H1 (cell line): ENCODE measurements at regions not wholly inside any gene's neighbourhood (a gene's known extent, or its start where the extent isn't known, plus 50 kb on each side); places are given as distances from the start of the nearest gene placed in this dataset.

Experiments
- CTCF ChIA-PET: fragments of 300-600 bp; sonication (Branson Sonifier 250); formaldehyde crosslinking; loops from one replicate; lab custom pipeline; 2021; ENCODE audit not compliant: partially characterized antibody; lab: Charles Lee
- POLR2A ChIA-PET: fragments of 300-600 bp; sonication (Branson Sonifier 250); formaldehyde crosslinking; loops from one replicate; lab custom pipeline; 2021; ENCODE audit warnings: inconsistent platforms; ENCODE audit not compliant: partially characterized antibody; lab: Charles Lee
- DNase-seq, 2 experiments: peaks; one replicate each; pipeline versions ENCODE4 v3.0.0 to v3.0.0-alpha.2; 2010 to 2022; ENCODE audit warnings: low spot score in 2 of 2, low read depth in 1 of 2, mixed read lengths in 1 of 2
- FAIRE-seq: peaks from 2 replicates; lab custom pipeline; 2011; peaks lifted over from hg19 to GRCh38; lab: Jason Lieb, UNC
- H2AFZ ChIP-seq: 2 replicates; pipeline ENCODE4 v1.8.1; 2012; ENCODE audit warnings: low read length, inconsistent platforms
- H2AK5ac ChIP-seq: 2 replicates; pipeline ENCODE4 v1.6.1; 2013; ENCODE audit warnings: low read depth, low read length
- H2BK120ac ChIP-seq: replicated peaks from 2 replicates; pipeline ENCODE3; 2013; ENCODE audit warnings: low read depth, low read length, inconsistent platforms
- H2BK12ac ChIP-seq: 2 replicates; pipeline ENCODE4 v1.6.1; 2013; ENCODE audit warnings: low read depth, low read length
- H2BK15ac ChIP-seq: 2 replicates; pipeline ENCODE4 v1.6.1; 2013; ENCODE audit warnings: low read length
- H2BK20ac ChIP-seq: 2 replicates; pipeline ENCODE4 v1.6.1; 2013; ENCODE audit warnings: low read length
- H2BK5ac ChIP-seq: 2 replicates; pipeline ENCODE4 v1.6.1; 2013; ENCODE audit warnings: low read depth, low read length
- H3K14ac ChIP-seq: 2 replicates; pipeline ENCODE4 v1.6.1; 2013; ENCODE audit warnings: inconsistent platforms; ENCODE audit not compliant: insufficient read length
- H3K18ac ChIP-seq: 2 replicates; pipeline ENCODE4 v1.6.1; 2013; ENCODE audit warnings: low read length; ENCODE audit errors: extremely low read depth
- H3K23ac ChIP-seq: 2 replicates; pipeline ENCODE4 v1.6.1; 2013; ENCODE audit warnings: inconsistent platforms; ENCODE audit not compliant: insufficient read length
- H3K23me2 ChIP-seq: 2 replicates; pipeline ENCODE4 v1.6.1; 2013; ENCODE audit warnings: low read depth, low read length
- H3K27ac ChIP-seq: 2 replicates; pipeline ENCODE4 v1.6.1; 2011; ENCODE audit warnings: low read depth, low read length, inconsistent platforms
- H3K27me3 ChIP-seq, 4 experiments: replicated peaks in 1 of 4; 1 replicate in 1 of 4; 2 replicates in 3 of 4; pipeline versions ENCODE4 v1.6.1 to v1.8.1; 2011 to 2013; ENCODE audit warnings: low read length in 3 of 4, mild to moderate bottlenecking in 3 of 4, inconsistent platforms in 2 of 4, mixed read lengths in 2 of 4, moderate library complexity in 1 of 4; ENCODE audit not compliant: control insufficient read depth in 3 of 4, insufficient read depth in 3 of 4; ENCODE audit errors: extremely low read depth in 1 of 4
- H3K36me3 ChIP-seq, 4 experiments: 2 replicates each; pipeline versions ENCODE4 v1.6.1 to v1.8.1; 2011 to 2013; ENCODE audit warnings: mild to moderate bottlenecking in 4 of 4, low read length in 3 of 4, moderate library complexity in 2 of 4, control low read depth in 1 of 4, inconsistent platforms in 1 of 4; ENCODE audit not compliant: insufficient read depth in 4 of 4, control insufficient read depth in 2 of 4
- H3K4ac ChIP-seq: replicated peaks from 2 replicates; pipeline ENCODE3; 2013; ENCODE audit warnings: low read length, low read depth, mixed read lengths, inconsistent platforms; ENCODE audit not compliant: insufficient read length
- H3K4me1 ChIP-seq, 4 experiments: replicated peaks in 1 of 4; 1 replicate in 1 of 4; 2 replicates in 3 of 4; pipeline versions ENCODE4 v1.6.1 to v1.8.1; 2011 to 2013; ENCODE audit warnings: low read length in 3 of 4, inconsistent platforms in 2 of 4, mixed read lengths in 1 of 4; ENCODE audit not compliant: insufficient read depth in 4 of 4, control insufficient read depth in 3 of 4
- H3K4me2 ChIP-seq, 2 experiments: 2 replicates each; pipeline versions ENCODE4 v1.6.1 to v1.8.1; 2011 to 2013; ENCODE audit warnings: low read depth in 2 of 2, low read length in 2 of 2, control low read depth in 1 of 2, inconsistent platforms in 1 of 2, mild to moderate bottlenecking in 1 of 2; ENCODE audit not compliant: insufficient read depth in 1 of 2
- H3K4me3 ChIP-seq, 4 experiments: fragments of 200-600, 300-600 bp in 1 of 4; sonication (generic), shearing (Covaris generic), sonication (Bioruptor Twin) in 1 of 4; 2 replicates each; pipeline versions ENCODE4 v1.5.1 to v1.8.1; 2011 to 2016; ENCODE audit warnings: low read length in 4 of 4, low read depth in 3 of 4, control low read depth in 2 of 4, inconsistent platforms in 2 of 4, mild to moderate bottlenecking in 2 of 4, mixed read lengths in 1 of 4, moderate library complexity in 1 of 4; ENCODE audit not compliant: insufficient read depth in 2 of 4; ENCODE audit errors: extremely low read depth in 1 of 4
- H3K56ac ChIP-seq: replicated peaks from 2 replicates; pipeline ENCODE3; 2013; ENCODE audit warnings: low read depth, mild to moderate bottlenecking, mixed read lengths, low read length, inconsistent platforms; ENCODE audit not compliant: insufficient read length
- H3K79me1 ChIP-seq: 2 replicates; pipeline ENCODE4 v1.6.1; 2013; ENCODE audit warnings: low read depth, low read length, control low read depth
- H3K79me2 ChIP-seq, 2 experiments: 2 replicates each; pipeline versions ENCODE4 v1.6.1 to v1.8.1; 2012 to 2013; ENCODE audit warnings: low read length in 2 of 2, mild to moderate bottlenecking in 2 of 2, inconsistent platforms in 1 of 2; ENCODE audit not compliant: insufficient read depth in 2 of 2, control insufficient read depth in 1 of 2
- H3K9ac ChIP-seq, 4 experiments: replicated peaks in 1 of 4; 1 replicate in 1 of 4; 2 replicates in 3 of 4; pipeline versions ENCODE4 v1.6.1 to v1.8.1; 2011 to 2013; ENCODE audit warnings: low read depth in 3 of 4, low read length in 3 of 4, control low read depth in 2 of 4, mild to moderate bottlenecking in 2 of 4, moderate library complexity in 2 of 4, inconsistent platforms in 1 of 4; ENCODE audit errors: extremely low read depth in 1 of 4
- H3K9me3 ChIP-seq, 2 experiments: 2 replicates each; pipeline versions ENCODE4 v1.6.1 to v1.8.1; 2012 to 2013; ENCODE audit warnings: mild to moderate bottlenecking in 2 of 2, moderate library complexity in 2 of 2, control low read depth in 1 of 2, inconsistent platforms in 1 of 2, low read depth in 1 of 2, low read length in 1 of 2, mixed read lengths in 1 of 2; ENCODE audit not compliant: insufficient read depth in 2 of 2
- H4K20me1 ChIP-seq, 2 experiments: replicated peaks in 1 of 2; 2 replicates each; pipeline versions ENCODE3 to v1.8.1; 2011 to 2013; ENCODE audit warnings: inconsistent platforms in 2 of 2, low read length in 2 of 2, mild to moderate bottlenecking in 1 of 2; ENCODE audit not compliant: insufficient read depth in 2 of 2, control insufficient read depth in 1 of 2
- H4K5ac ChIP-seq: 2 replicates; pipeline ENCODE4 v1.6.1; 2013; ENCODE audit warnings: low read length, low read depth, mixed read lengths, inconsistent platforms; ENCODE audit not compliant: insufficient read length
- H4K8ac ChIP-seq: 2 replicates; pipeline ENCODE4 v1.8.0; 2013; ENCODE audit warnings: mild to moderate bottlenecking, moderate library complexity, low read length, inconsistent platforms; ENCODE audit not compliant: insufficient read depth; ENCODE audit errors: extremely low read depth
- H4K91ac ChIP-seq: replicated peaks from 2 replicates; pipeline ENCODE3; 2013; ENCODE audit warnings: low read length, mixed read lengths, inconsistent platforms; ENCODE audit not compliant: insufficient read length
- BACH1 ChIP-seq: IDR thresholded peaks from 2 replicates; pipeline ENCODE4 v1.6.1; 2012; ENCODE audit warnings: low read length, improper control_type of control experiment
- CEBPB ChIP-seq: IDR thresholded peaks from 2 replicates; pipeline ENCODE4 v1.6.1; 2012; ENCODE audit warnings: low read depth, low read length
- HDAC6 ChIP-seq: IDR thresholded peaks from one replicate; pipeline ENCODE4 v1.7.1; 2012; ENCODE audit warnings: low read depth, mild to moderate bottlenecking, inconsistent platforms, low read length, moderate library complexity
- JUN ChIP-seq: IDR thresholded peaks from 2 replicates; pipeline ENCODE4 v1.6.1; 2011; ENCODE audit warnings: low read depth, mild to moderate bottlenecking, improper control_type of control experiment, low read length
- JUND ChIP-seq: IDR thresholded peaks from 2 replicates; pipeline ENCODE4 v1.6.1; 2011; ENCODE audit warnings: mild to moderate bottlenecking, improper control_type of control experiment, low read length
- RXRA ChIP-seq: IDR thresholded peaks from 2 replicates; pipeline ENCODE4 v1.6.1; 2011; ENCODE audit warnings: low read depth, mild to moderate bottlenecking, low read length, moderate library complexity; ENCODE audit not compliant: insufficient read depth
- WGBS, 2 experiments: shearing (Covaris generic) in 1 of 2; methylation state at CpG; one replicate each; pipeline versions ENCODE4 v1.1.6 to v1.1.7; 2013 to 2015; ENCODE audit warnings: low lambda C conversion rate in 2 of 2, mixed read lengths in 2 of 2, inconsistent platforms in 1 of 2, low coverage in 1 of 2, missing lambda C conversion rate in 1 of 2; ENCODE audit not compliant: insufficient replicate concordance in 2 of 2, insufficient coverage in 1 of 2, insufficient read length in 1 of 2; ENCODE audit errors: extremely low coverage in 1 of 2, missing lambda C conversion rate in 1 of 2; 5-methylcytosine and 5-hydroxymethylcytosine counted together

- Histone ChIP-seq H4K20me1 (no peaks in the 10 kb centered on the region), H3K18ac (no peak overlapping the region), H3K56ac (no peak overlapping the region), H3K4ac (no peak overlapping the region), H3K79me1 (no peaks in the 10 kb centered on the region), H3K27ac (no peak overlapping the region), H3K4me2 (no peak overlapping the region), H3K9ac (no peak overlapping the region), H3K4me3 (no peak overlapping the region), H2BK12ac (no peak overlapping the region), H4K8ac (no peak overlapping the region), H3K23ac (no peak overlapping the region), H2BK15ac (no peak overlapping the region), H3K36me3 (no peaks in the 10 kb centered on the region), H3K79me2 (no peaks in the 10 kb centered on the region), H4K5ac (no peak overlapping the region), H2BK20ac (no peak overlapping the region), H2BK120ac (no peak overlapping the region), H2AFZ (no peak overlapping the region), H2BK5ac (no peak overlapping the region), H3K23me2 (no peaks in the 10 kb centered on the region), H3K14ac (no peak overlapping the region), H3K27me3 (no peaks in the 10 kb centered on the region), H2AK5ac (no peak overlapping the region), H4K91ac (no peak overlapping the region), H3K4me1 (no peaks in the 10 kb centered on the region), H3K9me3 (peaks cover 0 to 3% of the 10 kb centered on the region in 2 experiments; a peak in 2 of 4 replicates)
- TF ChIP-seq HDAC6 (no peak), CEBPB (no peak), BACH1 (no peak), JUN (no peak), JUND (no peak), RXRA (no peak)
- 94% methylated on average over 2 of the region's 2 CpGs; no CpG with 5 or more reads in 1 of the 2 experiments for WGBS, 2 experiments
- POLR2A ChIA-PET = no interaction called here
- DNase-seq = no peak
- CTCF ChIA-PET = interaction anchor here (0.7 kb wide), 1 partner anchor 158 kb away, joined by 4 read pairs; no protein-coding TSS in a partner anchor
- FAIRE-seq = no peak
Observed at GRCh38 chr13:62207388-62207787, 791.7 kb upstream of the PCDH20 start.
